ENCODE measurements at regions not wholly inside any gene's neighbourhood (a gene's known extent, or its start where the extent isn't known, plus 50 kb on each side); places are given as distances from the start of the nearest gene placed in this dataset.
"Not testable (repeated sequence)": the region's sequence is repeated elsewhere in the genome, so short reads cannot be mapped to it uniquely, and the experiment has no call there.

GRCh38 chr1:30162565-30162964 is 560.8 kb downstream of the MATN1 start:
- no peak for DNase-seq (ENCODE audit: low spot score)
- H3K27ac ChIP-seq: no peak overlapping the region
- no peak for TF ChIP-seq CTCF (conservative IDR thresholded peaks at IDR 0.05; ENCODE audit: low read depth)
- ChIA-PET CTCF (no interaction called here), POLR2A (ENCODE audit: low non-redundant PET) (no interaction called here)

GRCh38 chr1:30161953-30162352 is 561.4 kb downstream of the MATN1 start:
- TF ChIP-seq CTCF (conservative IDR thresholded peaks at IDR 0.05; ENCODE audit: low read depth): no peak
- ChIA-PET CTCF (no interaction called here), POLR2A (ENCODE audit: low non-redundant PET) (no interaction called here)
- DNase-seq (ENCODE audit: low spot score): no peak
- H3K27ac ChIP-seq: no peak overlapping the region

- TF ChIP-seq CTCF (conservative IDR thresholded peaks at IDR 0.05; ENCODE audit: low read depth): no peak
- H3K27ac ChIP-seq: no peak overlapping the region
- ChIA-PET CTCF (interaction anchor here (0.5 to 0.7 kb wide), 2 partner anchors 201 to 1081 kb away, joined by 3 to 4 read pairs; no protein-coding TSS in a partner anchor), POLR2A (ENCODE audit: low non-redundant PET) (no interaction called here)
- no peak for DNase-seq (ENCODE audit: low spot score)
These were observed 562.2 kb downstream of the MATN1 start for GRCh38 chr1:30160999-30161689.

GRCh38 chr1:30159015-30159414 is 564.4 kb downstream of the MATN1 start:
- POLR2A ChIA-PET (ENCODE audit: low non-redundant PET): no interaction called here
- CTCF ChIA-PET: no interaction called here

GRCh38 chr1:30155698-30156097 is 567.7 kb downstream of the MATN1 start:
- H3K27ac ChIP-seq; POLR2A ChIA-PET (ENCODE audit: low non-redundant PET); CTCF ChIA-PET; DNase-seq (ENCODE audit: low spot score): not testable (repeated sequence)

More at GRCh38 chr1:30159015-30159414, 564.4 kb downstream of the MATN1 start:
- H3K27ac ChIP-seq: no peak overlapping the region
- TF ChIP-seq CTCF (conservative IDR thresholded peaks at IDR 0.05; ENCODE audit: low read depth): no peak
- no peak for DNase-seq (ENCODE audit: low spot score)

GRCh38 chr1:30155253-30155652 is 568.1 kb downstream of the MATN1 start:
- POLR2A ChIA-PET (ENCODE audit: low non-redundant PET); CTCF ChIA-PET; DNase-seq (ENCODE audit: low spot score); H3K27ac ChIP-seq: not testable (repeated sequence)

- no peak overlapping the region for H3K27ac ChIP-seq
- DNase-seq (ENCODE audit: low spot score): no peak
- POLR2A ChIA-PET (ENCODE audit: low non-redundant PET): no interaction called here
- CTCF ChIA-PET: no interaction called here
- TF ChIP-seq CTCF (conservative IDR thresholded peaks at IDR 0.05; ENCODE audit: low read depth): no peak
These were observed 569.5 kb downstream of the MATN1 start for GRCh38 chr1:30153743-30154449.

Data from RWPE1 (cell line).